ENCODE measurements at regions not wholly inside any gene's neighbourhood (a gene's known extent, or its start where the extent isn't known, plus 50 kb on each side); places are given as distances from the start of the nearest gene placed in this dataset.

DNA sequence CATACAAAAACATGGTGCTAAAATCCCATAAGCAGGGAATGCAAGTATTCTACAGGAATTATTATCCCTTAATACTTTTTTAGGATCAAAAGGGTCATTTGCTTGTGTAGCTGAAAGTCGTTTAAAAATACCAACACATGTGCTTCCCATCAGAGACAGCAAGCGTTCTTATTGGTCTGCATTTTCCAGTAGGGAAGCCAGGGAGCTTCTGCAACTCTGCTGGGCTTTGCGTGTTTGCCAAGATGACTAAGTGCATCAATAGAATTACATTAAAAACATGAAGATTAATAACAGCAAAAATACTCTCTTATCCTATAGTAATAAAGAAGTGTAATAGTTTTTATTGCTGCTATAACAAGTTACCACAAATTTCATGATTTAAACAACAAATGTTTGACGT lies 111.2 kb downstream of the QDPR start:
- Histone ChIP-seq H3K36me3 (no peaks in the 10 kb centered on the region), H3K4me1 (no peaks in the 10 kb centered on the region), H3K4me3 (no peak overlapping the region), H3K9me3 (no peaks in the 10 kb centered on the region), H3K27me3 (no peaks in the 10 kb centered on the region), H3K27ac (no peak overlapping the region)
- TF ChIP-seq, protein P1, sequence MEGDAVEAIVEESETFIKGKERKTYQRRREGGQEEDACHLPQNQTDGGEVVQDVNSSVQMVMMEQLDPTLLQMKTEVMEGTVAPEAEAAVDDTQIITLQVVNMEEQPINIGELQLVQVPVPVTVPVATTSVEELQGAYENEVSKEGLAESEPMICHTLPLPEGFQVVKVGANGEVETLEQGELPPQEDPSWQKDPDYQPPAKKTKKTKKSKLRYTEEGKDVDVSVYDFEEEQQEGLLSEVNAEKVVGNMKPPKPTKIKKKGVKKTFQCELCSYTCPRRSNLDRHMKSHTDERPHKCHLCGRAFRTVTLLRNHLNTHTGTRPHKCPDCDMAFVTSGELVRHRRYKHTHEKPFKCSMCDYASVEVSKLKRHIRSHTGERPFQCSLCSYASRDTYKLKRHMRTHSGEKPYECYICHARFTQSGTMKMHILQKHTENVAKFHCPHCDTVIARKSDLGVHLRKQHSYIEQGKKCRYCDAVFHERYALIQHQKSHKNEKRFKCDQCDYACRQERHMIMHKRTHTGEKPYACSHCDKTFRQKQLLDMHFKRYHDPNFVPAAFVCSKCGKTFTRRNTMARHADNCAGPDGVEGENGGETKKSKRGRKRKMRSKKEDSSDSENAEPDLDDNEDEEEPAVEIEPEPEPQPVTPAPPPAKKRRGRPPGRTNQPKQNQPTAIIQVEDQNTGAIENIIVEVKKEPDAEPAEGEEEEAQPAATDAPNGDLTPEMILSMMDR (IDR thresholded peaks at IDR 0.05): no peak
- DNase-seq (no peak), ATAC-seq (no peak)
- intact Hi-C loops (cut with DNase I): no loop called here

DNA sequence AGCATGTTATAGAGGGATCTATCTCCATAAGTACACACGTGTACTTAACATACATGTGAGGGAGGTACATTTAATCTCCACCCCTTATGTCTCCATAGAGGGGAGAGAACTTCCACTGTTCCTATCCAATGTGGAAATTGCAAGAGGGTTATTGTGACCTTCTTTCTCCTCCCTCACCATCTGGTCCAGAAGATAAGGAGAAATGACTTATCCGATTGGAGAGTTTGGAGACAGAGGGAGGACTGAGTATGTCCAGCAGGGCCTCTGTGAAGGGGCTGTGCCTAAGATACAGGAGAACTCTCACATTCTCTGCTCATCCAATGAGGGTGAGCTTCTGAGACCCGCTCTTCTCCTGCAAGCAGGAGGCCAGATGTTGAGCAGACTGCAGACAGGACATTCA lies 113.1 kb downstream of the QDPR start:
- no peaks in the 10 kb centered on the region for H3K9me3 ChIP-seq
- no peak overlapping the region for H3K4me3 ChIP-seq
- no peaks in the 10 kb centered on the region for H3K36me3 ChIP-seq
- no peak overlapping the region for H3K27ac ChIP-seq
- TF ChIP-seq, protein P1 (IDR thresholded peaks at IDR 0.05): no peak
- H3K27me3 ChIP-seq: no peaks in the 10 kb centered on the region
- H3K4me1 ChIP-seq: no peaks in the 10 kb centered on the region
- intact Hi-C loops (cut with DNase I): no loop called here
- DNase-seq: no peak
- ATAC-seq: no peak

DNA sequence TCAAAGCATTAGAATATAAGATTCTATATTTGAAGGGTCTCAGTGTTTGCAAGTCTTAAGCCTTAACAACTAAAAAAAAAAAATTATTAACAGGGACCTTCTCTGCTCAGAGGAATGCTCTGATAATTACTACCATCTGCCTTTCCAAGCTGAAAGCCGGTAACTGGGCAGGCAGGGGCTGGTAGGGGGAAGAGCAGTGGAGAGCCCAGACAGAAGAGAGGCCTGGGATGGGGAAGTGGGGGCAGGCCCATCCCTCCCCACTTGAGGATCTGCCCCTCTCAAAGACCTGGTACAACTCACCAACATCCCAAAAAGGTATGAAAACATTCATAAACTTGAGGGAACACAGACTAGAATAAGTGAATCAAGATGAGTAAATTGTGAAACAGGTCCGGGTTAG lies 113.9 kb downstream of the QDPR start:
- H3K36me3 ChIP-seq: no peaks in the 10 kb centered on the region
- no peak overlapping the region for H3K4me3 ChIP-seq
- H3K27me3 ChIP-seq: no peaks in the 10 kb centered on the region
- no peaks in the 10 kb centered on the region for H3K4me1 ChIP-seq
- H3K27ac ChIP-seq: no peak overlapping the region
- TF ChIP-seq, protein P1 (IDR thresholded peaks at IDR 0.05): no peak
- ATAC-seq: no peak
- no peak for DNase-seq
- no peaks in the 10 kb centered on the region for H3K9me3 ChIP-seq
- intact Hi-C loops (cut with DNase I): no loop called here

DNA sequence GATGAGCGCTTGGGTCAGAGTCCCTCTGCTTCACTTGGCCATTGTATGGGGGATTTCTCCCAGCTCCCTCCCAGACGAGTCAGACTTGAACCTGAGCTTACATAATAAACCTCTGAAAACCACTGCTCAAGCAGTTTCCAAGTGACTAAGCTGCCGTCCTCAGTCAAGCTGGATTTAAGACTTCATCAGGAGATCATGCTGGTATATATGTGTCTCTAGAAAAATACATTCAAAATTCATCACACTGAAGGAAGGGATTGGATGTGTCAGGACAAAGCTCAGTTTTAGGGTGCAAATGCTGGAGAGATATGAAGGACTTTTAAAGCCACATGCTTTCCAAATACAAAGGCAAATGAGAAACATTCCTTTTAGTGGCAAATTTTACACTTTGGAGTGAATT lies 114.3 kb downstream of the QDPR start:
- H3K4me1 ChIP-seq: no peaks in the 10 kb centered on the region
- H3K9me3 ChIP-seq: no peaks in the 10 kb centered on the region
- no peaks in the 10 kb centered on the region for H3K27me3 ChIP-seq
- H3K27ac ChIP-seq: no peak overlapping the region
- TF ChIP-seq, protein P1 (IDR thresholded peaks at IDR 0.05): no peak
- DNase-seq (no peak), ATAC-seq (no peak)
- H3K36me3 ChIP-seq: no peaks in the 10 kb centered on the region
- intact Hi-C loops (cut with DNase I): no loop called here
- H3K4me3 ChIP-seq: no peak overlapping the region

DNA sequence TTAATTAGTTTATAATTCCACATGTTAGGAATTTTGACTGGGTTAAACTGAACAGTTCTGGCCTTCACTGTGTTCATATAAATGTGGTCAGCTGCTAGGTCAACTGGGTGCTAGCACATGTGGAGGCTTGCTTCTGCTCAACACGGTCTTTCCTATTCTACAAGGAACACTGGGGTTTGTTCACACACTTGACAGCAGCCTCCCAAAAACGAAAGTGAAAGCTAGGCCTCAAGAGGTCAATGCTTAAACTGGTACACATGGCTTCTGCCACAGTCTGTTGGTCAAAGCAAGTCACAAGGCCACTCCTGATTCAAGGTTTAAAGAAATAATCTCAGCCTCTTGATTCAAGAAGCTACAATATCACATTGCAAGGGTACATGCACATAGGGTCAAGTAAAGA lies 126.5 kb downstream of the QDPR start:
- intact Hi-C loops (cut with DNase I): no loop called here
- TF ChIP-seq, protein P1 (IDR thresholded peaks at IDR 0.05): no peak
- H3K27ac ChIP-seq: no peak overlapping the region
- H3K36me3 ChIP-seq: no peaks in the 10 kb centered on the region
- H3K9me3 ChIP-seq: no peaks in the 10 kb centered on the region
- peak; percentile 92 for ATAC-seq
- H3K4me1 ChIP-seq: peaks cover 6% of the 10 kb centered on the region
- DNase-seq: no peak
- H3K4me3 ChIP-seq: no peak overlapping the region
- no peaks in the 10 kb centered on the region for H3K27me3 ChIP-seq

DNA sequence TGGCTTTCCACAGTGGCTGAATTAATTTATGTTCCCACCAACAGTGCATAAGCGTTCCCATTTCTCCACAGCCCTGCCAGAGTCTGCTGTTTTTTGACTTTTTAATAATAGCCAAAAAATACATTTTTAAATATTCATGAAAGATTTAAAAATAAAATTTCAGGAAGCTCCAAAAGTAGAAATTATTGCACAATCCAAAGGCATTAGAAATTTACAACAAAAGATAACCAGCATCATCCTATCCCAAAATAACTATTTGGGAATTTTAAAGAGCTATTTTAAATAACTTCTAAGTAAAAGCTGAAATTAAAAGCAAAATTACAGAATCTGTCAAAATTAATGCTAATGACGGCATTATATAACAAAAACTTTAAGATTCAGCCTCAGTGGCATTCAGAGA lies 131.5 kb downstream of the QDPR start:
- Histone ChIP-seq H3K36me3 (no peaks in the 10 kb centered on the region), H3K4me1 (peaks cover 6% of the 10 kb centered on the region), H3K27me3 (no peaks in the 10 kb centered on the region), H3K9me3 (no peaks in the 10 kb centered on the region), H3K27ac (no peak overlapping the region), H3K4me3 (no peak overlapping the region)
- intact Hi-C loops (cut with DNase I): no loop called here
- ATAC-seq (no peak), DNase-seq (no peak)
- TF ChIP-seq, protein P1 (IDR thresholded peaks at IDR 0.05): no peak

Measured in upper lobe of right lung (tissue), 1 donor.